GM12873 (cell line): ENCODE measurements at regions not wholly inside any gene's neighbourhood (a gene's known extent, or its start where the extent isn't known, plus 50 kb on each side); places are given as distances from the start of the nearest gene placed in this dataset.

Source experiments
- TF ChIP-seq, protein P1 (sequence below): IDR thresholded peaks from 2 replicates; pipeline ENCODE4 v1.5.1; 2012; ENCODE audit warnings: low read depth, mild to moderate bottlenecking, moderate library complexity, low read length, control low read depth; ENCODE audit not compliant: insufficient read depth; ENCODE audit errors: missing control alignments

GRCh38 chr7:13442226-13442625, 547.2 kb downstream of the ETV1 start:
- TF ChIP-seq, protein P1, sequence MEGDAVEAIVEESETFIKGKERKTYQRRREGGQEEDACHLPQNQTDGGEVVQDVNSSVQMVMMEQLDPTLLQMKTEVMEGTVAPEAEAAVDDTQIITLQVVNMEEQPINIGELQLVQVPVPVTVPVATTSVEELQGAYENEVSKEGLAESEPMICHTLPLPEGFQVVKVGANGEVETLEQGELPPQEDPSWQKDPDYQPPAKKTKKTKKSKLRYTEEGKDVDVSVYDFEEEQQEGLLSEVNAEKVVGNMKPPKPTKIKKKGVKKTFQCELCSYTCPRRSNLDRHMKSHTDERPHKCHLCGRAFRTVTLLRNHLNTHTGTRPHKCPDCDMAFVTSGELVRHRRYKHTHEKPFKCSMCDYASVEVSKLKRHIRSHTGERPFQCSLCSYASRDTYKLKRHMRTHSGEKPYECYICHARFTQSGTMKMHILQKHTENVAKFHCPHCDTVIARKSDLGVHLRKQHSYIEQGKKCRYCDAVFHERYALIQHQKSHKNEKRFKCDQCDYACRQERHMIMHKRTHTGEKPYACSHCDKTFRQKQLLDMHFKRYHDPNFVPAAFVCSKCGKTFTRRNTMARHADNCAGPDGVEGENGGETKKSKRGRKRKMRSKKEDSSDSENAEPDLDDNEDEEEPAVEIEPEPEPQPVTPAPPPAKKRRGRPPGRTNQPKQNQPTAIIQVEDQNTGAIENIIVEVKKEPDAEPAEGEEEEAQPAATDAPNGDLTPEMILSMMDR: no peak

GRCh38 chr7:13447637-13448036, 541.8 kb downstream of the ETV1 start:
- TF ChIP-seq, protein P1: no peak

DNA sequence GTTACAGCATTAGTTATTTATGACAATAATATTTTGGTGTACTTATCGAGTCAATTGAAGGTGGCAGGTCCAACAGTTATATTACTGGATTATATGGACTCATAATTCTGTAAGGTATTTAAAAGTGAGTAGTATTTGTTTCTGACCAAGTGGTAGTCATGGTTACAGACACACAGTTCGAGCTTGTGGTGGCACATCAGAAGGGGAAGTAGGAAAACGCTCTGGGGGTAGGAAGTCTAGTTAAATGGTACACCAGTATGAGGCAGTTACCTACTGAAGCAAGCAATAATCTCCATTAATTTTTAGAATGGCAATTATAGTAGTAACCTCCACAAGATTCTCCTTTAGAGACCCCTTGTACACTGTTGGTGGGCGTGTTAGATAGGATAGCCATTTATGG, 541.2 kb downstream of the ETV1 start:
- TF ChIP-seq, protein P1: no peak

DNA sequence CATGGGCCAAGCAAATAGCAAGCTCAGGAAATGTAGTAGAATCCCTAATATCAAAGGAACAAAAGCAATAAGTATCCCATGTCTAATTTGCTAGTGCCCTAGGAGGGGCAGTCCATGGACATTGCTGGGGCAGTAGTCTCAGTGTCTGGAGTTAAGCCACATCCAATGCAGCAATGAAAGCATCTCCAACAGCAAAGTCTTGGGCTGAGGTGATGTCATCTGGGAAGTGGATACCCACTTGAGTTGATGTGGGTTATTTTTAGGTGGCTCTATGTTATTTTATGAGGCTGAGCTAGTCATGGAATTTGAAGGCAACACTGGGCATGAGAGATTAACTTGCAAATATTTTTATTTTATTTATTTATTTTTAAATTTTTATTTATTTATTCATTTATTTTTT, 540.0 kb downstream of the ETV1 start:
- TF ChIP-seq, protein P1: no peak

GRCh38 chr7:13454916-13455592, 534.4 kb downstream of the ETV1 start:
- TF ChIP-seq, protein P1: no peak

- TF ChIP-seq, protein P1: no peak
Measured at GRCh38 chr7:13457790-13458189, 531.7 kb downstream of the ETV1 start.

- TF ChIP-seq, protein P1: no peak
Measured at GRCh38 chr7:13466874-13467547, 522.5 kb downstream of the ETV1 start.
